ENCODE measurements at regions not wholly inside any gene's neighbourhood (a gene's known extent, or its start where the extent isn't known, plus 50 kb on each side); places are given as distances from the start of the nearest gene placed in this dataset.

GRCh38 chr19:41495589-41495988 is 52.6 kb downstream of the ERICH4 start:
- no peak for DNase-seq

- DNase-seq, result no peak
Measured at GRCh38 chr19:41499899-41500298, 56.9 kb downstream of the ERICH4 start.

GRCh38 chr19:41500443-41500842 is 57.5 kb downstream of the ERICH4 start:
- DNase-seq, result no peak

GRCh38 chr19:41501854-41502253 is 58.9 kb downstream of the ERICH4 start:
- DNase-seq, result no peak

GRCh38 chr19:41505105-41505504 is 62.1 kb downstream of the ERICH4 start:
- DNase-seq, result no peak

- DNase-seq, result no peak
Measured at GRCh38 chr19:41510484-41510883, 65.5 kb upstream of the CEACAM21 start.

- no peak for DNase-seq
Measured at GRCh38 chr19:41511628-41512027, 64.3 kb upstream of the CEACAM21 start.

GRCh38 chr19:41515015-41515652 is 60.8 kb upstream of the CEACAM21 start:
- no peak for DNase-seq

- peak; percentile 61 to 62 for DNase-seq
Measured at GRCh38 chr19:41516292-41517171, 59.4 kb upstream of the CEACAM21 start.

- DNase-seq, result no peak
Measured at GRCh38 chr19:41518141-41518540, 57.8 kb upstream of the CEACAM21 start.

- peak; percentile 50 to 56 for DNase-seq
Measured at GRCh38 chr19:41521138-41521930, 54.6 kb upstream of the CEACAM21 start.

GRCh38 chr19:41521931-41522555 is 53.9 kb upstream of the CEACAM21 start:
- no peak for DNase-seq

- peak in 1 of 2 experiments; percentile 41 for DNase-seq
Measured at GRCh38 chr19:41525989-41526388, 50.0 kb upstream of the CEACAM21 start.

Data from AML-193 (cell line).